Psoas muscle (tissue), 7 donors: ENCODE measurements at regions not wholly inside any gene's neighbourhood (a gene's known extent, or its start where the extent isn't known, plus 50 kb on each side); places are given as distances from the start of the nearest gene placed in this dataset.

Source experiments
- ATAC-seq, 4 donors: fragments of 200-7000 bp; cut with Tn5 transposase; one replicate each; pipeline ENCODE4 v1.9.1; 2020; ENCODE audit warnings: moderate library complexity in 3 of 4, mild to moderate bottlenecking in 2 of 4
- DNase-seq, 2 donors: peaks; one replicate each; pipeline ENCODE4 v3.0.0-alpha.2; 2020
- H3K27ac ChIP-seq: fragments of 200-600 bp; one replicate; pipeline ENCODE4 v1.8.0; 2022
- H3K27me3 ChIP-seq, 3 donors: fragments of 200-600 bp in 1 of 3; one replicate each; pipeline versions ENCODE4 v1.6.1 to v1.8.0; 2013 to 2022; ENCODE audit warnings: low read length in 2 of 3, mild to moderate bottlenecking in 2 of 3, moderate library complexity in 1 of 3; ENCODE audit not compliant: insufficient read depth in 3 of 3
- H3K36me3 ChIP-seq, 2 donors: fragments of 200-600 bp in 1 of 2; one replicate each; pipeline versions ENCODE4 v1.6.1 to v1.8.0; 2013 to 2022; ENCODE audit warnings: low read depth in 1 of 2, mild to moderate bottlenecking in 1 of 2, moderate library complexity in 1 of 2; ENCODE audit not compliant: insufficient read depth in 1 of 2
- H3K4me1 ChIP-seq: fragments of 200-600 bp; one replicate; pipeline ENCODE4 v1.8.0; 2022
- H3K4me3 ChIP-seq: fragments of 200-600 bp; one replicate; pipeline ENCODE4 v1.8.0; 2022; ENCODE audit warnings: mild to moderate bottlenecking
- H3K9me3 ChIP-seq: fragments of 200-600 bp; one replicate; pipeline ENCODE4 v1.8.0; 2022
- WGBS, 3 donors: extraction: QIAGEN DNeasy Blood & Tissue Kit; methylation state at CpG; one replicate each; pipeline versions ENCODE4 v1.1.6 to v1.1.7; 2013; 5-methylcytosine and 5-hydroxymethylcytosine counted together
- intact Hi-C, 2 donors: fragments of 100-400 bp; cut with DNase I; formaldehyde crosslinking; loops; one replicate each; pipeline versions ENCODE4 v1.11.0 to v1.14.2; 2022
- TF ChIP-seq, protein P1 (sequence below): fragments of 200-600 bp; IDR thresholded peaks from one replicate; pipeline ENCODE4 v1.8.0; 2022; ENCODE audit warnings: antibody characterized with exemption
- donor health status: healthy with polysubstance abuse.
- donor health status: DM: no; HTN: no; CAD: no; lungs with moderate emphysema.
- donor health status: Bipolar disorder and iron deficiency.
- donor health status: healthy.
- donor health status: DM: yes; HTN: yes; CAD: no.
- donor health status: DM: no; HTN: no; CAD: no.
- donor health status: DM: yes; HTN: yes; CAD: no.

DNA sequence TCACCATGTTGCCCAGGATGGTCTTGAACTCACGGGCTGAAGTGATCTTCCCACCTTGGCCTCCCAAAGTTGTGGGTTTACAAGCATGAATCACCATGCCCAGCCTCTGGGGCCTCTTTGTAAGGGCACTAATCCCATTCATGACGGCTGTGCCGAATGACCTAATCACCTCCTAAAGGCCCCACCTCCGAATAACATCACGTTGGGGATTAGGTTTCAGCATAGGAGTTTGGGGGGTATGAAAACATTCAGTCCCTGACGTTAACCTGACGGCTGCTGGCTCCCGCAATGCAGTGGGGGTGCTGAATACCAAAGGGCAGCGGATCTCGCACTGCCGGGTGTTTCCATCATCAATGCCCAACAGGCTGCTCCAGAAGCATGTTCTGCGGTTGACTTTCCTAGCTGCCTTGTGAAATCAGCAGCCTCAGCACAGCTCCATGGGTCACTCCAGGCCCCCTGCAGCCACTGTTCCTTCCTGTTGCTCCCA, 120.8 kb upstream of the SEC14L1 start:
- H3K27ac ChIP-seq = no peak overlapping the region
- H3K4me3 ChIP-seq = no peak overlapping the region
- no peaks in the 10 kb centered on the region for H3K9me3 ChIP-seq
- intact Hi-C loops = no loop called here
- H3K27me3 ChIP-seq = peaks cover 0 to 3% (median 0%) of the 10 kb centered on the region in 3 donors
- ATAC-seq (no peak), DNase-seq (no peak)
- H3K36me3 ChIP-seq = no peaks in the 10 kb centered on the region
- TF ChIP-seq, protein P1, sequence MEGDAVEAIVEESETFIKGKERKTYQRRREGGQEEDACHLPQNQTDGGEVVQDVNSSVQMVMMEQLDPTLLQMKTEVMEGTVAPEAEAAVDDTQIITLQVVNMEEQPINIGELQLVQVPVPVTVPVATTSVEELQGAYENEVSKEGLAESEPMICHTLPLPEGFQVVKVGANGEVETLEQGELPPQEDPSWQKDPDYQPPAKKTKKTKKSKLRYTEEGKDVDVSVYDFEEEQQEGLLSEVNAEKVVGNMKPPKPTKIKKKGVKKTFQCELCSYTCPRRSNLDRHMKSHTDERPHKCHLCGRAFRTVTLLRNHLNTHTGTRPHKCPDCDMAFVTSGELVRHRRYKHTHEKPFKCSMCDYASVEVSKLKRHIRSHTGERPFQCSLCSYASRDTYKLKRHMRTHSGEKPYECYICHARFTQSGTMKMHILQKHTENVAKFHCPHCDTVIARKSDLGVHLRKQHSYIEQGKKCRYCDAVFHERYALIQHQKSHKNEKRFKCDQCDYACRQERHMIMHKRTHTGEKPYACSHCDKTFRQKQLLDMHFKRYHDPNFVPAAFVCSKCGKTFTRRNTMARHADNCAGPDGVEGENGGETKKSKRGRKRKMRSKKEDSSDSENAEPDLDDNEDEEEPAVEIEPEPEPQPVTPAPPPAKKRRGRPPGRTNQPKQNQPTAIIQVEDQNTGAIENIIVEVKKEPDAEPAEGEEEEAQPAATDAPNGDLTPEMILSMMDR = no peak
- 37 to 47% (median 38%) methylated on average over 12 of the region's 12 CpGs for WGBS, 3 donors
- no peaks in the 10 kb centered on the region for H3K4me1 ChIP-seq

DNA sequence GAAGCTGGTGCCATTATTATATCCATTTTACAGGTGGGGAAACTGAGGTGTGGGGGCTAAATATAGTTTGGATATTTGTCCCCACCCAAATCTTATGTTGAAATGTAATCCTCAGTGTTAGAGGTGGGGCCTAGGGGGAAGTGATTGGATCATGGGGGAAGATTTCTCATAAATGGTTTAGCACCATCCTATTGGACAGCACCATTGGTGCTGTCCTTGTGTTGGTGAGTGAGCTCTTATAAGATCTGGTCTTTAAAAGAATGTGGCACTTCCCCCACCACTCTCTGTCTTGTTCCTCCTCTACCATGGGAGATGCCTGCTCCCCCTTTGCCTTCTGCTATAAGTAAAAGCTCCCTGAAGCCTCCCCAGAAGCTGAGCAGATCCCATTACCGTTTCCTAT, 119.8 kb upstream of the SEC14L1 start:
- DNase-seq (no peak), ATAC-seq (no peak)
- Histone ChIP-seq H3K36me3 (no peaks in the 10 kb centered on the region), H3K27ac (no peak overlapping the region), H3K4me3 (no peak overlapping the region), H3K9me3 (no peaks in the 10 kb centered on the region), H3K4me1 (no peaks in the 10 kb centered on the region), H3K27me3 (peaks cover 0 to 5% (median 0%) of the 10 kb centered on the region in 3 donors)
- TF ChIP-seq, protein P1 = no peak
- 48 to 51% (median 48%) methylated on average over 1 of the region's 1 CpG for WGBS, 3 donors
- intact Hi-C loops = no loop called here

DNA sequence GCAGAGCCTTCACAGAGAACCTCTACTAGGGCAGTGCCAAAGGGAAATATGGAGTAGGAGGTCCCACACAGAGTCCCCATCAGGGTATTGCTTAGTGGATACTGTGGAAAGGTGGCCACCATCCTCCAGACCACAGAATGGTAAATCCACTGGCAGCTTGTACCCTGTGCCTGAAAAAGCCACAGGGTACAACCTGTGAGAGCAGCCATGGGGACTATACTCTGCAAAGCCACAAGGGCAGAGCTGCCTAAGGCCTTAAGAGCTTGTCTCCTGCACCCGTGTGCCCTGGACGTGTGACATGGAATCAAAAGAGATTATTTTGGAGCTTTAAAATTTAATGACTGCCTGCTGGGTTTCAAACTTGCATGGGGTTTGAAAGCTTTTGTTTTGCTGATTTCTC, 118.0 kb upstream of the SEC14L1 start:
- intact Hi-C loops = no loop called here
- H3K9me3 ChIP-seq = no peaks in the 10 kb centered on the region
- no peak for DNase-seq
- TF ChIP-seq, protein P1 = no peak
- WGBS, 3 donors = 41 to 64% (median 54%) methylated on average over 2 of the region's 2 CpGs
- peaks cover 0 to 5% (median 0%) of the 10 kb centered on the region in 3 donors for H3K27me3 ChIP-seq
- H3K27ac ChIP-seq = no peak overlapping the region
- H3K4me3 ChIP-seq = no peak overlapping the region
- no peaks in the 10 kb centered on the region for H3K36me3 ChIP-seq
- ATAC-seq = no peak
- H3K4me1 ChIP-seq = no peaks in the 10 kb centered on the region

DNA sequence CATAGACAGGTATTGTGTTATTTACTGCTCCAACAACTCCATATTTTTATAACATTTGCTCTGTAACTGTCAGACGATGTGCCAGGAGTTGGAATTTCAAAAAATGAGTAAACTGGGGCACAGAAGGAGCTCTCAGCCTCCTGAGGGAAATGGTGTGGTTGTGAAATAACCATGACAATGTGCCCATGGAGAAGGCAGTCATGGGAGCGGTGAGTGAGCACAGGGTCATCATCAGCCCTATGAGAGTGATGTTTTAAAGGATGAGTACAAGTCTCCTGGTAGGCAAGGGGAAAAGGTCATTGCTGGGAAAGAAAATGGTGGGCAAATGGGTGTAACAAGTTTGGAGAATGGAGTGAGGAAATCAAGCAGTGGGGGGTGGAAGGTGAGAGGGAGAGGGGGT, 115.0 kb upstream of the SEC14L1 start:
- TF ChIP-seq, protein P1 = no peak
- H3K27ac ChIP-seq = no peak overlapping the region
- H3K4me1 ChIP-seq = no peaks in the 10 kb centered on the region
- intact Hi-C loops = no loop called here
- DNase-seq = no peak
- ATAC-seq = no peak
- H3K27me3 ChIP-seq = peaks cover 0 to 11% (median 0%) of the 10 kb centered on the region in 3 donors
- no peaks in the 10 kb centered on the region for H3K36me3 ChIP-seq
- 68 to 77% (median 69%) methylated on average over 2 of the region's 2 CpGs for whole genome bisulfite sequencing, 3 donors
- H3K9me3 ChIP-seq = no peaks in the 10 kb centered on the region
- H3K4me3 ChIP-seq = no peak overlapping the region

DNA sequence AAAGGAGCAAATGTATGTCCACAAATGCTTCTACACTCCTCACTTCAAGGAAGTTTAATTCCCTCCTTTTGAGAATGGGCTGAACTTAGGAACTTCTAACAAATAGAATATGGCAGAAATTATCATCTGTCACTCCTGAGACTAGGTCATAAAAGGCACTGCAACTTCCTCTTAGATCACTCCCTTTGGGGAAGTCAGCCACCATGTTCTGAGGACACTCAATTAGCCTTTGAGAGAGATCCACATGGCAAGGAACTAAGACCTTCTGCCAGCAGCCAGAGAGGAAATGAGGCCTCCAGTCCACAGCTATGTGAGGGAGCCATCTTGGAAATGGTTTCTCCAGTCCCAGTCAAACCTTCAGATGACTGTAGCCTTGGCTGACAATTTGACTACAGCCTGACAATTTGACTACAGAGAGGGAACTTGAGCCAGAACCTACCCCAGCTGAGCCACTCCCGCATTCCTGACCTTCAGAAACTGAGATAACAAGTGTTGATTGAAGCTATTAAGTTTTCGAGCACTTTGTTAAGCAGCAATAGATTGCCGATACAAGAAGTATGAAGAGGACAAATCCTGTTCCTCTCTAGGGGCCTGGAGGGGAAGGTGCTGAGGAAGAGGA, 113.4 kb upstream of the SEC14L1 start:
- Histone ChIP-seq H3K4me3 (no peak overlapping the region), H3K9me3 (peaks cover 10% of the 10 kb centered on the region), H3K27me3 (peaks cover 0 to 11% (median 0%) of the 10 kb centered on the region in 3 donors), H3K4me1 (no peaks in the 10 kb centered on the region), H3K27ac (no peak overlapping the region), H3K36me3 (no peaks in the 10 kb centered on the region)
- ATAC-seq (no peak), DNase-seq (no peak)
- 82 to 90% (median 88%) methylated on average over 3 of the region's 3 CpGs for WGBS, 3 donors
- intact Hi-C loops = no loop called here
- TF ChIP-seq, protein P1 = no peak
